HepG2 (cell line): ENCODE measurements at regions not wholly inside any gene's neighbourhood (a gene's known extent, or its start where the extent isn't known, plus 50 kb on each side); places are given as distances from the start of the nearest gene placed in this dataset.

Experiments used
- ATAC-seq: fragments of 200-7000 bp; cut with Tn5 transposase; 3 replicates; pipeline ENCODE4 v1.9.1; 2020; ENCODE audit warnings: mild to moderate bottlenecking, moderate library complexity
- BruUV-seq: library from RNA; stranded (reverse); fragments of 400-500 nt; replicated peaks from 2 replicates; lab custom pipeline; 2021; lab: Mats Ljungman, UMichigan
- CTCF ChIA-PET: fragments of 300-600 bp; formaldehyde crosslinking; extraction: SDS; loops from one replicate; lab custom pipeline; 2021; ENCODE audit warnings: low total read pairs, inconsistent platforms, low intra/inter-chr PET ratio; lab: Yijun Ruan, JAX
- POLR2A ChIA-PET: fragments of 350-600 bp; sonication (Branson Sonifier 250); formaldehyde crosslinking; loops from one replicate; lab custom pipeline; 2020; ENCODE audit warnings: antibody characterized with exemption, inconsistent platforms; lab: Yijun Ruan, JAX
- DNase-seq: peaks from one replicate; pipeline ENCODE4 v3.0.0-alpha.2; 2015; ENCODE audit warnings: low spot score
- FAIRE-seq: peaks from 3 replicates; lab custom pipeline; 2011; peaks lifted over from hg19 to GRCh38; lab: Jason Lieb, UNC
- H2AFZ ChIP-seq: one replicate; pipeline ENCODE4 v1.6.1; 2011; ENCODE audit warnings: low read length, inconsistent platforms
- H3K27ac ChIP-seq: fragments of 300-600 bp; 3 replicates; pipeline ENCODE4 v1.8.0; 2011; ENCODE audit warnings: mixed run types, mild to moderate bottlenecking, mixed read lengths, low read length, inconsistent platforms; ENCODE audit not compliant: insufficient read depth; ENCODE audit errors: extremely low read length
- H3K27me3 ChIP-seq, 2 experiments: fragments of 200-600 bp in 1 of 2; 2 replicates in 1 of 2; 3 replicates in 1 of 2; pipeline versions ENCODE4 v1.6.0 to v1.8.0; 2011; ENCODE audit warnings: low read length in 2 of 2, mild to moderate bottlenecking in 2 of 2, moderate library complexity in 2 of 2, inconsistent platforms in 1 of 2; ENCODE audit not compliant: insufficient read depth in 2 of 2, control insufficient read depth in 1 of 2
- H3K36me3 ChIP-seq, 2 experiments: fragments of 200-600 bp in 1 of 2; replicated peaks in 1 of 2; 2 replicates in 1 of 2; 3 replicates in 1 of 2; pipeline versions ENCODE4 v1.5.1 to v1.8.0; 2011; ENCODE audit warnings: low read length in 2 of 2, inconsistent platforms in 1 of 2; ENCODE audit not compliant: insufficient read depth in 2 of 2, control insufficient read depth in 1 of 2
- H3K4me1 ChIP-seq: 2 replicates; pipeline ENCODE4 v1.5.1; 2012; ENCODE audit warnings: low read length, inconsistent platforms; ENCODE audit not compliant: insufficient read depth
- H3K4me2 ChIP-seq: 2 replicates; pipeline ENCODE4 v1.6.0; 2011; ENCODE audit warnings: low read depth, low read length, inconsistent platforms
- H3K4me3 ChIP-seq, 3 experiments: fragments of 200-600 bp in 1 of 3; sonication (generic), shearing (Covaris generic) in 1 of 3; replicated peaks in 1 of 3; 2 replicates each; pipeline ENCODE4 v1.5.1; 2011 to 2016; ENCODE audit warnings: low read length in 3 of 3, inconsistent platforms in 2 of 3, low read depth in 2 of 3, mild to moderate bottlenecking in 2 of 3, control low read depth in 1 of 3, mixed read lengths in 1 of 3; ENCODE audit not compliant: insufficient read depth in 1 of 3
- H3K79me2 ChIP-seq: one replicate; pipeline ENCODE4 v1.6.1; 2011; ENCODE audit warnings: low read length, inconsistent platforms; ENCODE audit not compliant: insufficient read depth
- H3K9ac ChIP-seq: 2 replicates; pipeline ENCODE4 v1.6.0; 2011; ENCODE audit warnings: mild to moderate bottlenecking, low read depth, low read length, inconsistent platforms; ENCODE audit not compliant: insufficient read depth
- H3K9me3 ChIP-seq: 2 replicates; pipeline ENCODE4 v1.5.1; 2012; ENCODE audit warnings: mild to moderate bottlenecking, low read length
- H4K20me1 ChIP-seq: 2 replicates; pipeline ENCODE4 v1.6.0; 2011; ENCODE audit warnings: inconsistent platforms, mild to moderate bottlenecking, low read length, moderate library complexity; ENCODE audit not compliant: insufficient read depth
- ZNF124 ChIP-seq: sonication (generic); formaldehyde crosslinking; IDR thresholded peaks from 2 replicates; pipeline ENCODE4 v1.4.0; 2020; ENCODE audit warnings: missing genetic modification reagents
- WGBS: methylation state at CpG from one replicate; pipeline ENCODE4 v1.1.6; 2017; ENCODE audit warnings: low lambda C conversion rate; 5-methylcytosine and 5-hydroxymethylcytosine counted together
- in situ Hi-C: cut with HindIII; loops from 2 replicates; pipeline ENCODE4 v1.10.0; 2017; ENCODE audit warnings: low pct_unique_long_range_greater_than_20kb; ENCODE audit not compliant: extremely low pct_ligation_motif_present
- intact Hi-C: fragments of 100-400 bp; cut with micrococcal nuclease; formaldehyde crosslinking; loops from one replicate; pipeline ENCODE4 v1.10.0; 2022; ENCODE audit not compliant: unreplicated experiment
- TF ChIP-seq, protein P1 (sequence below): sonication (generic); formaldehyde crosslinking; IDR thresholded peaks from 2 replicates; pipeline ENCODE4 v1.4.0; 2020; ENCODE audit warnings: missing genetic modification reagents
- TF ChIP-seq, protein P2 (sequence below): sonication (generic); formaldehyde crosslinking; IDR thresholded peaks from 2 replicates; pipeline ENCODE4 v1.4.0; 2020; ENCODE audit warnings: missing genetic modification reagents, borderline replicate concordance

DNA sequence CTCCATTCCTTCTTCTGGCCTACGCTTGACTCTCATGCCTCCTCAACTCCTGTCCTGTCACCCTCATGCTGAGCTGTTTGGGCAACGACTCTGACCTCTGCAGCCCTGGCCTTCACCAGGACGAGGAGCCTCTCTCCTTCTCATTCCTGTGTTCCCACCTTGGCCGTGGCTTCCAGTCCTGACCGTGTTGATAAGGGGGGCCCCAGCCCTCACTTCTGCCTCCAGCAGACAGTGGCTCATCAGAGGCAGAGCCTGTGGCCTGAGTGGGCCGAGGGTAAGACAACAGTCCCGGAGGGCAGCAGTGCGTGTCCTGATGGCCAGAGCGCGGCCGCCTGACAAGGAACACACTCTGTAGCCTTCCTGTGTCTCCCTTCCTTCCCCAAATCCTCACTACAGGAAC lies 61.7 kb upstream of the UBE3C start:
- no peaks in the 10 kb centered on the region for H3K79me2 ChIP-seq
- no peaks in the 10 kb centered on the region for H3K9me3 ChIP-seq
- H3K4me1 ChIP-seq: no peaks in the 10 kb centered on the region
- ATAC-seq: no peak
- ChIA-PET POLR2A (no interaction called here), CTCF (no interaction called here)
- FAIRE-seq: no peak
- H4K20me1 ChIP-seq: no peaks in the 10 kb centered on the region
- intact Hi-C loops (no loop called here), in situ Hi-C loops (no loop called here)
- TF ChIP-seq, protein P1, sequence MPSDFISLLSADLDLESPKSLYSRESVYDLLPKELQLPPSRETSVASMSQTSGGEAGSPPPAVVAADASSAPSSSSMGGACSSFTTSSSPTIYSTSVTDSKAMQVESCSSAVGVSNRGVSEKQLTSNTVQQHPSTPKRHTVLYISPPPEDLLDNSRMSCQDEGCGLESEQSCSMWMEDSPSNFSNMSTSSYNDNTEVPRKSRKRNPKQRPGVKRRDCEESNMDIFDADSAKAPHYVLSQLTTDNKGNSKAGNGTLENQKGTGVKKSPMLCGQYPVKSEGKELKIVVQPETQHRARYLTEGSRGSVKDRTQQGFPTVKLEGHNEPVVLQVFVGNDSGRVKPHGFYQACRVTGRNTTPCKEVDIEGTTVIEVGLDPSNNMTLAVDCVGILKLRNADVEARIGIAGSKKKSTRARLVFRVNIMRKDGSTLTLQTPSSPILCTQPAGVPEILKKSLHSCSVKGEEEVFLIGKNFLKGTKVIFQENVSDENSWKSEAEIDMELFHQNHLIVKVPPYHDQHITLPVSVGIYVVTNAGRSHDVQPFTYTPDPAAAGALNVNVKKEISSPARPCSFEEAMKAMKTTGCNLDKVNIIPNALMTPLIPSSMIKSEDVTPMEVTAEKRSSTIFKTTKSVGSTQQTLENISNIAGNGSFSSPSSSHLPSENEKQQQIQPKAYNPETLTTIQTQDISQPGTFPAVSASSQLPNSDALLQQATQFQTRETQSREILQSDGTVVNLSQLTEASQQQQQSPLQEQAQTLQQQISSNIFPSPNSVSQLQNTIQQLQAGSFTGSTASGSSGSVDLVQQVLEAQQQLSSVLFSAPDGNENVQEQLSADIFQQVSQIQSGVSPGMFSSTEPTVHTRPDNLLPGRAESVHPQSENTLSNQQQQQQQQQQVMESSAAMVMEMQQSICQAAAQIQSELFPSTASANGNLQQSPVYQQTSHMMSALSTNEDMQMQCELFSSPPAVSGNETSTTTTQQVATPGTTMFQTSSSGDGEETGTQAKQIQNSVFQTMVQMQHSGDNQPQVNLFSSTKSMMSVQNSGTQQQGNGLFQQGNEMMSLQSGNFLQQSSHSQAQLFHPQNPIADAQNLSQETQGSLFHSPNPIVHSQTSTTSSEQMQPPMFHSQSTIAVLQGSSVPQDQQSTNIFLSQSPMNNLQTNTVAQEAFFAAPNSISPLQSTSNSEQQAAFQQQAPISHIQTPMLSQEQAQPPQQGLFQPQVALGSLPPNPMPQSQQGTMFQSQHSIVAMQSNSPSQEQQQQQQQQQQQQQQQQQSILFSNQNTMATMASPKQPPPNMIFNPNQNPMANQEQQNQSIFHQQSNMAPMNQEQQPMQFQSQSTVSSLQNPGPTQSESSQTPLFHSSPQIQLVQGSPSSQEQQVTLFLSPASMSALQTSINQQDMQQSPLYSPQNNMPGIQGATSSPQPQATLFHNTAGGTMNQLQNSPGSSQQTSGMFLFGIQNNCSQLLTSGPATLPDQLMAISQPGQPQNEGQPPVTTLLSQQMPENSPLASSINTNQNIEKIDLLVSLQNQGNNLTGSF (CRISPR knock-in tag): no peak
- TF ChIP-seq, protein P2, sequence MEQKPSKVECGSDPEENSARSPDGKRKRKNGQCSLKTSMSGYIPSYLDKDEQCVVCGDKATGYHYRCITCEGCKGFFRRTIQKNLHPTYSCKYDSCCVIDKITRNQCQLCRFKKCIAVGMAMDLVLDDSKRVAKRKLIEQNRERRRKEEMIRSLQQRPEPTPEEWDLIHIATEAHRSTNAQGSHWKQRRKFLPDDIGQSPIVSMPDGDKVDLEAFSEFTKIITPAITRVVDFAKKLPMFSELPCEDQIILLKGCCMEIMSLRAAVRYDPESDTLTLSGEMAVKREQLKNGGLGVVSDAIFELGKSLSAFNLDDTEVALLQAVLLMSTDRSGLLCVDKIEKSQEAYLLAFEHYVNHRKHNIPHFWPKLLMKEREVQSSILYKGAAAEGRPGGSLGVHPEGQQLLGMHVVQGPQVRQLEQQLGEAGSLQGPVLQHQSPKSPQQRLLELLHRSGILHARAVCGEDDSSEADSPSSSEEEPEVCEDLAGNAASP (CRISPR knock-in tag): no peak
- TF ChIP-seq ZNF124 (CRISPR knock-in tag): no peak
- H3K36me3 ChIP-seq: no peaks in the 10 kb centered on the region
- 46% methylated on average over 11 of the region's 11 CpGs for WGBS
- BruUV-seq: no TSS peak
- H3K27me3 ChIP-seq: peaks cover 3 to 70% of the 10 kb centered on the region in 2 experiments; a peak in 4 of 5 replicates
- no peak overlapping the region for H3K9ac ChIP-seq
- H3K27ac ChIP-seq: no peak overlapping the region
- no peak for DNase-seq
- H2AFZ ChIP-seq: no peak overlapping the region
- no peak overlapping the region for H3K4me2 ChIP-seq
- no peak overlapping the region for H3K4me3 ChIP-seq
